GM12872 (cell line): ENCODE measurements at regions not wholly inside any gene's neighbourhood (a gene's known extent, or its start where the extent isn't known, plus 50 kb on each side); places are given as distances from the start of the nearest gene placed in this dataset.

Experiments
- TF ChIP-seq, protein P1 (sequence below): IDR thresholded peaks from 3 replicates; pipeline ENCODE4 v1.5.1; 2011; ENCODE audit warnings: low read depth, mild to moderate bottlenecking, low read length, moderate library complexity; ENCODE audit not compliant: insufficient read depth

DNA sequence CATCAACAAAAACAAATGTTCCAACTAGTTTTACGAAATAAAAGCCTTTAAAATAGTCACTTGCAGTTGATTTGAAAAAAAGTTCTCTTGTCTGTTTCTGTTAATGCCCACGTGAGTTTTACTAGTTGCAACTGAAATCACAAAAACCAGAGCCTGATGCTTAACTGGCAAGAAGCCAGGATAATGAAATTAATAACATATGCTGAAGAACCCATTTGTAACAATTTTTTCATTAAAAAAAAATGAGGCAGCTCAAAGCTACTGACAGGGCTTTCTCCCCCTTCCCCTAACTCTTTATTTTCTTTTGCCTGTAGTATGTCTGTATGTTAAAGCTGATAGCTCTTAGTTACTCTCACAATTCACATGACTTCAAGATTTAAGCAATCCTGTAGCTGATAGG is 132.7 kb upstream of the EYA4 start:
- TF ChIP-seq, protein P1, sequence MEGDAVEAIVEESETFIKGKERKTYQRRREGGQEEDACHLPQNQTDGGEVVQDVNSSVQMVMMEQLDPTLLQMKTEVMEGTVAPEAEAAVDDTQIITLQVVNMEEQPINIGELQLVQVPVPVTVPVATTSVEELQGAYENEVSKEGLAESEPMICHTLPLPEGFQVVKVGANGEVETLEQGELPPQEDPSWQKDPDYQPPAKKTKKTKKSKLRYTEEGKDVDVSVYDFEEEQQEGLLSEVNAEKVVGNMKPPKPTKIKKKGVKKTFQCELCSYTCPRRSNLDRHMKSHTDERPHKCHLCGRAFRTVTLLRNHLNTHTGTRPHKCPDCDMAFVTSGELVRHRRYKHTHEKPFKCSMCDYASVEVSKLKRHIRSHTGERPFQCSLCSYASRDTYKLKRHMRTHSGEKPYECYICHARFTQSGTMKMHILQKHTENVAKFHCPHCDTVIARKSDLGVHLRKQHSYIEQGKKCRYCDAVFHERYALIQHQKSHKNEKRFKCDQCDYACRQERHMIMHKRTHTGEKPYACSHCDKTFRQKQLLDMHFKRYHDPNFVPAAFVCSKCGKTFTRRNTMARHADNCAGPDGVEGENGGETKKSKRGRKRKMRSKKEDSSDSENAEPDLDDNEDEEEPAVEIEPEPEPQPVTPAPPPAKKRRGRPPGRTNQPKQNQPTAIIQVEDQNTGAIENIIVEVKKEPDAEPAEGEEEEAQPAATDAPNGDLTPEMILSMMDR = no peak

DNA sequence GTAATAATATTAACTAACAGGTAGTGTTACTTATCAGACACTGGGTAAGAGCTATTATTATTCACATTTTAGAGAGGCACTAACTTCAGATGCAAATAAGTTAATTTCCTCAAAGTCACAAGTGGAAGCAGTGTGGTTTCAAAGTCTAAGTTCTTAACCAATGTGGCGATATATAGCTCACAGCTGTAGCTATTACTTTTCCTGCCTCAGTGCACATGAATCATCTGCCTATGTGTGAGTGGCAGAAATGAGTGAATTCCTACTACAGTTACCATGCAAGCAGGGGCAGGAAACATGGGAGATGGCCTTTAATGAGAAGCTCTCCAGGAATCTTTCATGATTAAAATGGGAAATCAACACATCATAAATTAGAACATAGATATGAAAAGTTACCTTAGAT is 126.2 kb upstream of the EYA4 start:
- TF ChIP-seq, protein P1 = no peak

DNA sequence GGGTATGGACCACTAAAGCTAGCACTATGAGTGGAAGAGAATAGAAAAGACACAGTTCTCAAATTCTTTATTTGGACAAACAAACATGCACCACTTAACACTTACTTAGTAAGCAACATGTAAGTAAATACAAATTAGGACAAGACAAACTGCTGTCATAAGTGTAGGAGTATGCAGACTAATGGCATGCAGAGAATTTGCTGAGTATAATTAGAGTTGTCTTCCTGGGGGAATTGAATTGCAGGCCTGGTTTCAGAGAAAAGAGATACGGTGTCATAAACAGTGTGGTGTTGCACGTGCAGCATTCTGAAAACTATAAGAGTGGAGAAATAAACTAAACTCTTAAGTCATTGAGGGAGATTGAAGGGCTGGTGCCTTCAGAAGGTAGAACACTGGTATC is 125.2 kb upstream of the EYA4 start:
- TF ChIP-seq, protein P1 = no peak

DNA sequence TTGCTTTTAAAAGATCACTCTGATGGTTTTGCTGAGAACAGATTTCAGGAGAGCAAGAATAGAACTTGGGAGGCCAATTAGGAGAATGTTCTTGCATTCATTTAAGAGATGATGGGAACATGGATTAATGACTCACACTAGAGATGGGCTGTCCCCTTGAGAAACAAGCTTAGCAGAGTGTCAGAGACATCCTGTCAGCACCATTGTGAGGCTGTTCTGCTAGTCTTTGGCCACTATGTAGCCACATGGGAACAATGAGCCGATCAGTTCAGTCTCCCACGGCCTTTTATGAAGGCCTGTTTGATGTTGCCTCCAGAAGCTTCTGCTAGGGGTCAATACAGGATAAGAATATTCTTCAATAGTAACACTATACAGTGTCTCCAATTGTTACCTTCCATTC is 113.0 kb upstream of the EYA4 start:
- TF ChIP-seq, protein P1 = no peak

DNA sequence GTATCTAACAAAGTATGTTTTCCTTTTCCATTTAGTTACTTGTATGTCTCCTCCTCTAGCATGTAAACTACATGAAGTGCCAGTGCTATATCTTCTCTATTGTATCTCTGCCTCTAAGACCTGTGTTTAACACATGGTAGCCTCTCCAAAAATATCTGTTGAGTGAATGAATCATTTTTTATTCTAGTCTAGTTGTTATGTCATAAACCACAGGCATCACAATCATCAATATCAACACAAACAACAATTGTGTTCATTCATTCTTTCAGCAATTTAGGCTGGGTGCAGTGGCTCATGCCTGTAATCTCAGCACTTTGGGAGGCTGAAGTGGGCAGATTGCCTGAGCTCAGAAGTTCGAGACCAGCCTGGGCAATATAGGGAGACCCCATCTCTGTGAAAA is 111.6 kb upstream of the EYA4 start:
- TF ChIP-seq, protein P1 = no peak

DNA sequence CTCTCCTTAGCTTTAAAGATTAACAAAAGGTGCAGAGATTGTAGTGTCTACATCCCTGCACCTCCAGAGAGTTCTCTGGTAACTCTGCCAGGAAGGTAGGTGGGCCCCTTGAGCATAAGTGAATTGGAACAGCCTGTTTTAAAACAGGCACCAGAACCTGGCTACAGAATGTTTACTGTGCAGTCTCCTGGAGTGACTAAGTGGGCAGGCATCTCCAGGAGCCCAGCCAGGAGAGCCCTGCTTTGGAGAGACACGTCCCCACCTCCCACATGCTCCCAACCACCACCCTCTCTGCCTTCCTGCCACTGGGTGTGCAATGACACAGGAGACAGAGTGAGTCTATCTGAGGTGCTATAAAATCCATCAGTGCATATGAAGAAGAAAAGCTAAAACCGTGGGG is 110.3 kb upstream of the EYA4 start:
- TF ChIP-seq, protein P1 = no peak

DNA sequence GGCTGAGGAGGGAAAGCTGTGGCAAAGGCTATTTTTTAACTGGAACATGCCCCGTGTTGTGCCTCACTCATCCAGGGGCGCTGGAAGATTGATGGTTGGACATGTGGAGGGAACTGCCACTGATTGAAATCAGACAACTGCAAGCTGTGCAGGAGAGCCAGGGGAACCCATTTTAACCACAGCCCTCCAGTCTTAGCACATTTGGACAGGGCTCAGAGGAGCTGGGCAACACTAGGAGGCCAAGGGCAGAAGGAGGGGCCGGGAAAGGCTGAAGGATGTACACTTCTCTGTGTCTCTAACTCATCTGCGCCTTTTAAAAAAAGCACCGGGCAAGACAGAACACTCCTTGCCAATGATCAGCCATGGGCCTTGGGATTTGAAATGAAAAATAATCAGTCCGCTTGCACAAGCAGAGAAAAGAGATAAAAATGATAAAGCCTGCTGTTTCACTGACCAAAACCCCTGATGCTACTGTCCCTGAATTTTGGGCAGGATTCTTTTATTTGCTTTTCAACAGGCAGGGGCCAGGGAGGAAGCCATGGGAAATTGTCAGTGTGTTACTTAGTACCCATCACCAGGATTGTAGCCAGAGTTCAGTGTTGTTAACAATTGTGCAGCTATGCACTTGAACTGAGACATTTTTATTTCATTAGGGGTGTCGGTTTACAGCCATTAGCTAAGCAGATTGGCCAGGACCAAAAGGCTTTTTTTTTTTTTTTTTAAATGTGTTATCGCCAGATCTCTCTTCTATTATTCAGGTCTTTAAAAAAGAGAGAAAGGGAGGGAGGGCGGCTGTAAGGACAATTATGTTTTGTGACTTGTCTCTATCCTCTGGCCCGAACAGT is 109.3 kb upstream of the EYA4 start:
- TF ChIP-seq, protein P1 = no peak
